IMR-90 (cell line): ENCODE measurements at regions not wholly inside any gene's neighbourhood (a gene's known extent, or its start where the extent isn't known, plus 50 kb on each side); places are given as distances from the start of the nearest gene placed in this dataset.

Experiments used
- ATAC-seq: fragments of 200-7000 bp; cut with Tn5 transposase; 2 replicates; pipeline ENCODE4 v1.9.1; 2020; ENCODE audit warnings: low read depth, mild to moderate bottlenecking, moderate library complexity
- BruUV-seq: library from RNA; stranded (reverse); fragments of 400-500 nt; replicated peaks from 2 replicates; lab custom pipeline; 2021; lab: Mats Ljungman, UMichigan
- CTCF ChIA-PET: fragments of 300-600 bp; formaldehyde crosslinking; extraction: SDS; loops from one replicate; lab custom pipeline; 2021; ENCODE audit warnings: antibody characterized with exemption; lab: Yijun Ruan, JAX
- POLR2A ChIA-PET: fragments of 300-600 bp; sonication (Branson Sonifier 250); formaldehyde crosslinking; loops from one replicate; lab custom pipeline; 2022; ENCODE audit warnings: antibody characterized with exemption; ENCODE audit not compliant: unreplicated experiment; lab: Charles Lee
- DNase-seq: peaks from one replicate; pipeline ENCODE4 v3.0.0; 2013
- H2AFZ ChIP-seq: replicated peaks from 2 replicates; pipeline ENCODE3; 2013; ENCODE audit warnings: low read length, mild to moderate bottlenecking; ENCODE audit not compliant: poor library complexity
- H2AK5ac ChIP-seq: 2 replicates; pipeline ENCODE4 v1.6.1; 2013; ENCODE audit warnings: low read depth, low read length, inconsistent platforms
- H2AK9ac ChIP-seq: replicated peaks from 2 replicates; pipeline ENCODE3; 2013; ENCODE audit warnings: mild to moderate bottlenecking, low read depth, low read length, moderate library complexity; ENCODE audit not compliant: poor library complexity
- H2BK120ac ChIP-seq: 2 replicates; pipeline ENCODE4 v1.6.1; 2013; ENCODE audit warnings: low read depth, low read length, inconsistent platforms
- H2BK15ac ChIP-seq: 3 replicates; pipeline ENCODE4 v1.6.1; 2013; ENCODE audit warnings: low read depth, low read length, inconsistent platforms
- H2BK20ac ChIP-seq: 2 replicates; pipeline ENCODE4 v1.6.1; 2013; ENCODE audit warnings: low read depth, mild to moderate bottlenecking, inconsistent platforms, low read length, moderate library complexity
- H2BK5ac ChIP-seq: 2 replicates; pipeline ENCODE4 v1.6.1; 2013; ENCODE audit warnings: mild to moderate bottlenecking, low read depth, low read length, inconsistent platforms; ENCODE audit not compliant: poor library complexity, severe bottlenecking
- H3K14ac ChIP-seq: replicated peaks from 2 replicates; pipeline ENCODE4 v1.6.1; 2013; ENCODE audit warnings: low read depth, low read length, inconsistent platforms
- H3K18ac ChIP-seq: 2 replicates; pipeline ENCODE4 v1.6.1; 2013; ENCODE audit warnings: low read depth, low read length, control low read depth
- H3K23ac ChIP-seq: 2 replicates; pipeline ENCODE4 v1.6.1; 2013; ENCODE audit warnings: low read depth, low read length, inconsistent platforms
- H3K27ac ChIP-seq: 2 replicates; pipeline ENCODE4 v1.5.1; 2013; ENCODE audit warnings: mild to moderate bottlenecking, control low read depth, low read length; ENCODE audit not compliant: insufficient read depth
- H3K27me3 ChIP-seq: 2 replicates; pipeline ENCODE4 v1.6.1; 2013; ENCODE audit warnings: low read length; ENCODE audit not compliant: control insufficient read depth, insufficient read depth
- H3K36me3 ChIP-seq: 2 replicates; pipeline ENCODE4 v1.6.1; 2013; ENCODE audit warnings: low read length, mixed read lengths; ENCODE audit not compliant: control insufficient read depth, insufficient read depth
- H3K4ac ChIP-seq: 2 replicates; pipeline ENCODE4 v1.6.1; 2013; ENCODE audit warnings: low read depth, low read length, inconsistent platforms
- H3K4me1 ChIP-seq: 2 replicates; pipeline ENCODE4 v1.6.1; 2013; ENCODE audit warnings: low read length, mixed read lengths; ENCODE audit not compliant: control insufficient read depth, insufficient read depth
- H3K4me2 ChIP-seq: 2 replicates; pipeline ENCODE4 v1.6.1; 2013; ENCODE audit warnings: low read depth, mild to moderate bottlenecking, control low read depth, low read length, moderate library complexity
- H3K4me3 ChIP-seq: 2 replicates; pipeline ENCODE4 v1.5.1; 2013; ENCODE audit warnings: low read depth, mild to moderate bottlenecking, control low read depth, low read length, moderate library complexity; ENCODE audit not compliant: insufficient read depth
- H3K56ac ChIP-seq: 2 replicates; pipeline ENCODE4 v1.6.1; 2013; ENCODE audit warnings: low read length, inconsistent platforms; ENCODE audit not compliant: insufficient read depth; ENCODE audit errors: extremely low read depth
- H3K79me1 ChIP-seq, 2 experiments: 2 replicates each; pipeline ENCODE4 v1.6.1; 2013; ENCODE audit warnings: low read length in 2 of 2, inconsistent platforms in 1 of 2, low read depth in 1 of 2
- H3K9ac ChIP-seq: 2 replicates; pipeline ENCODE4 v1.6.1; 2013; ENCODE audit warnings: low read depth, low read length, control low read depth
- H3K9me1 ChIP-seq: 2 replicates; pipeline ENCODE4 v1.6.1; 2013; ENCODE audit warnings: low read length, inconsistent platforms; ENCODE audit not compliant: insufficient read depth
- H3K9me3 ChIP-seq: 2 replicates; pipeline ENCODE4 v1.6.1; 2013; ENCODE audit warnings: low read length; ENCODE audit not compliant: control insufficient read depth, insufficient read depth
- H4K20me1 ChIP-seq: 2 replicates; pipeline ENCODE4 v1.6.1; 2013; ENCODE audit warnings: low read length, inconsistent platforms; ENCODE audit not compliant: insufficient read depth
- H4K5ac ChIP-seq: 2 replicates; pipeline ENCODE4 v1.6.1; 2013; ENCODE audit warnings: mild to moderate bottlenecking, low read depth, low read length, control low read depth
- H4K8ac ChIP-seq, 2 experiments: 2 replicates each; pipeline ENCODE4 v1.6.1; 2013; ENCODE audit warnings: low read depth in 2 of 2, low read length in 2 of 2, control low read depth in 1 of 2, inconsistent platforms in 1 of 2
- H4K91ac ChIP-seq: 2 replicates; pipeline ENCODE4 v1.6.1; 2013; ENCODE audit warnings: low read depth, low read length, inconsistent platforms; ENCODE audit not compliant: insufficient read depth
- BHLHE40 ChIP-seq: fragments of 150-350 bp; IDR thresholded peaks from 2 replicates; pipeline ENCODE4 v1.6.1; 2016; ENCODE audit warnings: mild to moderate bottlenecking, low read depth, low read length
- CEBPB ChIP-seq: IDR thresholded peaks from 2 replicates; pipeline ENCODE4 v1.6.1; 2012; ENCODE audit warnings: low read depth, low read length, improper control_type of control experiment
- CHD1 ChIP-seq: IDR thresholded peaks from 2 replicates; pipeline ENCODE4 v1.6.1; 2012; ENCODE audit warnings: low read depth, low read length, improper control_type of control experiment
- CTCF ChIP-seq: conservative IDR thresholded peaks from 2 replicates; pipeline ENCODE4 v1.5.1; 2012; ENCODE audit warnings: mild to moderate bottlenecking, low read depth, low read length, improper control_type of control experiment
- ELK1 ChIP-seq: fragments of 150-350 bp; IDR thresholded peaks from 2 replicates; pipeline ENCODE4 v1.6.1; 2016; ENCODE audit warnings: low read depth, mild to moderate bottlenecking, low read length, moderate library complexity, borderline replicate concordance
- FOS ChIP-seq: fragments of 150-350 bp; IDR thresholded peaks from 2 replicates; pipeline ENCODE4 v1.6.1; 2016; ENCODE audit warnings: low read depth, low read length
- MAFK ChIP-seq: IDR thresholded peaks from 2 replicates; pipeline ENCODE4 v1.6.1; 2012; ENCODE audit warnings: low read depth, low read length, improper control_type of control experiment
- MAZ ChIP-seq: IDR thresholded peaks from 2 replicates; pipeline ENCODE4 v1.6.1; 2012; ENCODE audit warnings: low read depth, mild to moderate bottlenecking, low read length, improper control_type of control experiment, moderate library complexity, borderline replicate concordance
- MXI1 ChIP-seq: IDR thresholded peaks from 2 replicates; pipeline ENCODE4 v1.6.1; 2012; ENCODE audit warnings: low read depth, mild to moderate bottlenecking, low read length, moderate library complexity, borderline replicate concordance
- NFE2L2 ChIP-seq: fragments of 150-350 bp; IDR thresholded peaks from 2 replicates; pipeline ENCODE4 v1.6.1; 2016; ENCODE audit warnings: low read depth, mild to moderate bottlenecking, low read length
- POLR2A ChIP-seq: IDR thresholded peaks from 2 replicates; pipeline ENCODE4 v1.6.1; 2012; ENCODE audit warnings: mild to moderate bottlenecking, low read depth, low read length
- RAD21 ChIP-seq: IDR thresholded peaks from 2 replicates; pipeline ENCODE4 v1.6.1; 2012; ENCODE audit warnings: low read length, improper control_type of control experiment
- RCOR1 ChIP-seq: IDR thresholded peaks from 2 replicates; pipeline ENCODE4 v1.6.1; 2012; ENCODE audit warnings: mild to moderate bottlenecking, low read length, improper control_type of control experiment; ENCODE audit not compliant: insufficient replicate concordance
- RFX5 ChIP-seq: IDR thresholded peaks from 2 replicates; pipeline ENCODE4 v1.8.0; 2012; ENCODE audit warnings: low read depth, mild to moderate bottlenecking, low read length, moderate library complexity
- SMC3 ChIP-seq: fragments of 150-350 bp; IDR thresholded peaks from 2 replicates; pipeline ENCODE4 v1.6.1; 2016; ENCODE audit warnings: low read depth, mild to moderate bottlenecking, antibody characterized with exemption, low read length, moderate library complexity
- USF2 ChIP-seq: fragments of 150-350 bp; IDR thresholded peaks from 2 replicates; pipeline ENCODE4 v1.6.1; 2017; ENCODE audit warnings: mild to moderate bottlenecking, antibody characterized with exemption, low read length, low read depth
- WGBS, 2 experiments: methylation state at CpG; one replicate each; pipeline versions ENCODE4 v1.1.5 to v1.1.7; 2013; ENCODE audit warnings: missing lambda C conversion rate in 2 of 2; ENCODE audit not compliant: insufficient read length in 1 of 2; ENCODE audit errors: extremely low coverage in 2 of 2; 5-methylcytosine and 5-hydroxymethylcytosine counted together
- dilution Hi-C: fragments of 300-500 bp; cut with HindIII; formaldehyde crosslinking; loops from one replicate; pipeline ENCODE4 v1.14.3; 2018; ENCODE audit warnings: low sequenced_read_pairs; ENCODE audit not compliant: unreplicated experiment
- in situ Hi-C: fragments of 300-500 bp; cut with MboI; formaldehyde crosslinking; loops from 3 replicates; pipeline ENCODE4 v1.14.3; 2019; ENCODE audit warnings: low sequenced_read_pairs, inconsistent platforms, mixed read lengths
- intact Hi-C: fragments of 100-400 bp; cut with micrococcal nuclease; formaldehyde crosslinking; loops from 2 replicates; pipeline ENCODE4 v1.10.0; 2022

GRCh38 chr4:28451346-28451745 is 1590.7 kb downstream of the STIM2 start:
- POLR2A ChIA-PET: no interaction called here

More at GRCh38 chr4:28451346-28451745, 1590.7 kb downstream of the STIM2 start:
- no peak overlapping the region for H3K9ac ChIP-seq
- no peak overlapping the region for H3K4me2 ChIP-seq
- no peaks in the 10 kb centered on the region for H3K79me1 ChIP-seq
- no peaks in the 10 kb centered on the region for H3K9me3 ChIP-seq
- in situ Hi-C loops: no loop called here
- intact Hi-C loops: no loop called here
- no peak overlapping the region for H3K14ac ChIP-seq
- no peaks in the 10 kb centered on the region for H3K27me3 ChIP-seq
- H3K23ac ChIP-seq: no peak overlapping the region
- no peak overlapping the region for H3K4me3 ChIP-seq
- TF ChIP-seq CEBPB (no peak), NFE2L2 (no peak), POLR2A (no peak), ELK1 (no peak), BHLHE40 (no peak), RFX5 (no peak), RCOR1 (no peak), SMC3 (no peak), MAZ (no peak), MAFK (no peak), MXI1 (no peak), CTCF (no peak), RAD21 (no peak), FOS (no peak), CHD1 (no peak), USF2 (no peak)
- H4K5ac ChIP-seq: no peak overlapping the region
- no peak overlapping the region for H2AFZ ChIP-seq
- no peak overlapping the region for H3K18ac ChIP-seq
- no peak overlapping the region for H2BK15ac ChIP-seq
- ATAC-seq (no peak), DNase-seq (no peak)
- H2AK5ac ChIP-seq: no peak overlapping the region
- 40% methylated on average over 1 of the region's 2 CpGs; no CpG with 5 or more reads in 1 of the 2 experiments for WGBS, 2 experiments
- H4K91ac ChIP-seq: no peak overlapping the region
- no peak overlapping the region for H2BK5ac ChIP-seq
- H4K20me1 ChIP-seq: no peaks in the 10 kb centered on the region
- no peak overlapping the region for H2BK120ac ChIP-seq
- no peaks in the 10 kb centered on the region for H3K9me1 ChIP-seq
- H3K27ac ChIP-seq: no peak overlapping the region
- H3K56ac ChIP-seq: no peak overlapping the region
- CTCF ChIA-PET: interaction anchor here (0.7 kb wide), 1 partner anchor 16 kb away, joined by 3 read pairs; no protein-coding TSS in a partner anchor
- H3K36me3 ChIP-seq: no peaks in the 10 kb centered on the region
- no TSS peak for BruUV-seq
- H2AK9ac ChIP-seq: no peak overlapping the region
- H3K4me1 ChIP-seq: no peaks in the 10 kb centered on the region
- dilution Hi-C loops: no loop called here
- no peak overlapping the region for H2BK20ac ChIP-seq
- H4K8ac ChIP-seq: no peak overlapping the region
- no peak overlapping the region for H3K4ac ChIP-seq
